ENCODE measurements at regions not wholly inside any gene's neighbourhood (a gene's known extent, or its start where the extent isn't known, plus 50 kb on each side); places are given as distances from the start of the nearest gene placed in this dataset.

DNA sequence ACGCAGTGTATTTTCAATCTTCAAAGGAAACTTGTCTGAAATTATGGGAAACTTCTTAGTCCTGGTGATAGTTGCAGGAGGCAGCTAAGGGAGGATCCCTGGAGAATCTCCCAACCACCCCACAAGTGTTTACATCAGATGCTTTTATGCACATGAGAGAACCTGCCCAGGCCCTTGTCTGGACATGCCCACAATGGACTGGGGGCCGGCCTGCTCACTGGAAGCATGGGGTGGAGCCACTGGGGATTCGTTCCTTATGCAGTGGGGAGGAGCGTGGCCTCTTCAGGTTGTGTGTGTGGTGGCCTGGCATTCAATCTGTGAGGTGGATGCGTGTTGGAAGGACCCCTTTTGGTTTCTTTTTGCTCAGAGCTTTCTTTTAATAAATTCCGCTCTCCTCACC lies 398.7 kb upstream of the PPP1R2C start:
- H3K9me3 ChIP-seq (ENCODE audit: insufficient read depth, low read length, severe bottlenecking) = no peaks in the 10 kb centered on the region
- no peak overlapping the region for H3K4me2 ChIP-seq (ENCODE audit: insufficient read depth, low read length)
- no peaks in the 10 kb centered on the region for H3K79me2 ChIP-seq (ENCODE audit: insufficient read depth, low read length)
- H3K4me3 ChIP-seq (ENCODE audit: low read depth in 1 of 2, low read length in 2 of 2) = no peak overlapping the region
- no peak overlapping the region for H2AFZ ChIP-seq (ENCODE audit: low read depth, low read length)
- TF ChIP-seq CTCF (IDR thresholded peaks at IDR 0.05; ENCODE audit: borderline replicate concordance, extremely low read depth, low read length, poor library complexity, severe bottlenecking) (no peak), EZH2 (IDR thresholded peaks at IDR 0.05; ENCODE audit: borderline replicate concordance, low read depth, low read length, severe bottlenecking) (no peak)
- no peaks in the 10 kb centered on the region for H3K4me1 ChIP-seq (ENCODE audit: insufficient read depth, low read length)
- ATAC-seq (ENCODE audit: insufficient read depth, low read depth) (no peak), DNase-seq (no peak)
- H4K20me1 ChIP-seq (ENCODE audit: insufficient read depth, low read length) = no peaks in the 10 kb centered on the region
- no peak overlapping the region for H3K9ac ChIP-seq (ENCODE audit: low read depth, low read length)
- H3K27ac ChIP-seq (ENCODE audit: low read length) = no peak overlapping the region
- no peaks in the 10 kb centered on the region for H3K36me3 ChIP-seq (ENCODE audit: insufficient read depth, low read length)
- H3K27me3 ChIP-seq (ENCODE audit: insufficient read depth, low read length, poor library complexity) = no peaks in the 10 kb centered on the region

GRCh38 chrX:43188296-43188695 lies 410.3 kb upstream of the PPP1R2C start:
- H3K27ac ChIP-seq (ENCODE audit: low read length) = no peak overlapping the region
- no peak overlapping the region for H3K9ac ChIP-seq (ENCODE audit: low read depth, low read length)
- H3K4me2 ChIP-seq (ENCODE audit: insufficient read depth, low read length) = no peak overlapping the region
- DNase-seq (no peak), ATAC-seq (ENCODE audit: insufficient read depth, low read depth) (no peak)
- H3K27me3 ChIP-seq (ENCODE audit: insufficient read depth, low read length, poor library complexity) = no peaks in the 10 kb centered on the region
- TF ChIP-seq EZH2 (IDR thresholded peaks at IDR 0.05; ENCODE audit: borderline replicate concordance, low read depth, low read length, severe bottlenecking) (no peak), CTCF (IDR thresholded peaks at IDR 0.05; ENCODE audit: borderline replicate concordance, extremely low read depth, low read length, poor library complexity, severe bottlenecking) (no peak)
- H4K20me1 ChIP-seq (ENCODE audit: insufficient read depth, low read length) = no peaks in the 10 kb centered on the region
- H3K9me3 ChIP-seq (ENCODE audit: insufficient read depth, low read length, severe bottlenecking) = peaks cover 5% of the 10 kb centered on the region
- no peaks in the 10 kb centered on the region for H3K79me2 ChIP-seq (ENCODE audit: insufficient read depth, low read length)
- peaks cover 17% of the 10 kb centered on the region for H3K4me1 ChIP-seq (ENCODE audit: insufficient read depth, low read length)
- H2AFZ ChIP-seq (ENCODE audit: low read depth, low read length) = no peak overlapping the region
- no peak overlapping the region for H3K4me3 ChIP-seq (ENCODE audit: low read depth in 1 of 2, low read length in 2 of 2)
- H3K36me3 ChIP-seq (ENCODE audit: insufficient read depth, low read length) = no peaks in the 10 kb centered on the region

- H2AFZ ChIP-seq (ENCODE audit: low read depth, low read length) = no peak overlapping the region
- no peak overlapping the region for H3K27ac ChIP-seq (ENCODE audit: low read length)
- H3K36me3 ChIP-seq (ENCODE audit: insufficient read depth, low read length) = no peaks in the 10 kb centered on the region
- no peak overlapping the region for H3K9ac ChIP-seq (ENCODE audit: low read depth, low read length)
- no peak for DNase-seq
- no peaks in the 10 kb centered on the region for H3K79me2 ChIP-seq (ENCODE audit: insufficient read depth, low read length)
- no peak overlapping the region for H3K4me2 ChIP-seq (ENCODE audit: insufficient read depth, low read length)
- peaks cover 9% of the 10 kb centered on the region for H3K9me3 ChIP-seq (ENCODE audit: insufficient read depth, low read length, severe bottlenecking)
- ATAC-seq (ENCODE audit: insufficient read depth, low read depth) = no peak
- TF ChIP-seq EZH2 (IDR thresholded peaks at IDR 0.05; ENCODE audit: borderline replicate concordance, low read depth, low read length, severe bottlenecking) (no peak), CTCF (IDR thresholded peaks at IDR 0.05; ENCODE audit: borderline replicate concordance, extremely low read depth, low read length, poor library complexity, severe bottlenecking) (no peak)
- H3K27me3 ChIP-seq (ENCODE audit: insufficient read depth, low read length, poor library complexity) = no peaks in the 10 kb centered on the region
- no peaks in the 10 kb centered on the region for H3K4me1 ChIP-seq (ENCODE audit: insufficient read depth, low read length)
- H4K20me1 ChIP-seq (ENCODE audit: insufficient read depth, low read length) = no peaks in the 10 kb centered on the region
- no peak overlapping the region for H3K4me3 ChIP-seq (ENCODE audit: low read depth in 1 of 2, low read length in 2 of 2)
Observed at GRCh38 chrX:43211570-43211969, 433.6 kb upstream of the PPP1R2C start.

- H3K79me2 ChIP-seq (ENCODE audit: insufficient read depth, low read length) = no peaks in the 10 kb centered on the region
- H3K36me3 ChIP-seq (ENCODE audit: insufficient read depth, low read length) = no peaks in the 10 kb centered on the region
- no peaks in the 10 kb centered on the region for H4K20me1 ChIP-seq (ENCODE audit: insufficient read depth, low read length)
- H3K9me3 ChIP-seq (ENCODE audit: insufficient read depth, low read length, severe bottlenecking) = no peaks in the 10 kb centered on the region
- H3K27ac ChIP-seq (ENCODE audit: low read length) = no peak overlapping the region
- no peaks in the 10 kb centered on the region for H3K27me3 ChIP-seq (ENCODE audit: insufficient read depth, low read length, poor library complexity)
- no peak for TF ChIP-seq CTCF (IDR thresholded peaks at IDR 0.05; ENCODE audit: borderline replicate concordance, extremely low read depth, low read length, poor library complexity, severe bottlenecking)
- no peak for TF ChIP-seq EZH2 (IDR thresholded peaks at IDR 0.05; ENCODE audit: borderline replicate concordance, low read depth, low read length, severe bottlenecking)
- ATAC-seq (ENCODE audit: insufficient read depth, low read depth) (no peak), DNase-seq (no peak)
- no peak overlapping the region for H2AFZ ChIP-seq (ENCODE audit: low read depth, low read length)
- no peak overlapping the region for H3K4me3 ChIP-seq (ENCODE audit: low read depth in 1 of 2, low read length in 2 of 2)
- H3K4me1 ChIP-seq (ENCODE audit: insufficient read depth, low read length) = no peaks in the 10 kb centered on the region
- no peak overlapping the region for H3K9ac ChIP-seq (ENCODE audit: low read depth, low read length)
- H3K4me2 ChIP-seq (ENCODE audit: insufficient read depth, low read length) = no peak overlapping the region
Observed at GRCh38 chrX:43218198-43218597, 437.9 kb upstream of the MAOA start.
